ENCODE measurements at regions not wholly inside any gene's neighbourhood (a gene's known extent, or its start where the extent isn't known, plus 50 kb on each side); places are given as distances from the start of the nearest gene placed in this dataset.

DNA sequence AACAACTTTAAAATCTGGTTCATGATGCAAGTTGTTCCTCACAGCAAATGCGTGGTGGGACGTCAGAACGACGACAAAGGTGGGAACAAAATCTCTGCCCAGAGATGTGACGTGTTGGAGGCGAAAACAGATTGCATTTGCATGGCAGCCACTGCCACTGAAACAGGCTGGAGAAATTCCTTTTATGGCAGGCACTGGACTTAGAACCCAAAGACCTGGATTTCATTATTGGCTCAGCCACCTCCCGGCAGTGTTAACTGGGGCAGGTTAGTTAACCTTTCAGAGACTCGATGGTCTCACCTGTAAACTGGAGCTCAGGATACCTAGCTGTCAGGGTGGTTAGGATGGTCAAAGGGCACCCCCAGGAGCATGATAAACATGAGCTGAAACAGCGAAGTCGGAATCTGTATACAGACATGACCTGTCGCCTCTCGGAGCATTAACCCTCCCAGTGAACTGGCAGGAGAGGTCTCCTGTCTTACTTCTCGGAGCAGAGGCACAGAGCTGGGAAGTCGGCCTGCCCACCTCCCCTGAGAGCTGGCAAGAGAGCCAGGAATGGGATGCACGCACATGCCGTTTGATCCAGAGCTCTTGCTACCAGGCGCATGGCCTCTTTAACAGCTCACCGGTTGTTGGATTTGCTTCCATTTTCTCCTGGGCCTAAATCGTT lies 59.2 kb upstream of the TARBP1 start (continued):
- TF ChIP-seq JUN (CRISPR knock-in tag; IDR thresholded peaks at IDR 0.05): no peak
- no peak for TF ChIP-seq SMAD1 (CRISPR knock-in tag; IDR thresholded peaks at IDR 0.05; ENCODE audit: borderline replicate concordance, low read depth)
- no peak for TF ChIP-seq SP5 (CRISPR knock-in tag; IDR thresholded peaks at IDR 0.05; ENCODE audit: borderline replicate concordance, low read depth)
- 0 out of 2 replicates have a peak, but pooled peaks have one; percentile 44 for TF ChIP-seq ERF (CRISPR knock-in tag; IDR thresholded peaks at IDR 0.05)
- TF ChIP-seq, protein P1, sequence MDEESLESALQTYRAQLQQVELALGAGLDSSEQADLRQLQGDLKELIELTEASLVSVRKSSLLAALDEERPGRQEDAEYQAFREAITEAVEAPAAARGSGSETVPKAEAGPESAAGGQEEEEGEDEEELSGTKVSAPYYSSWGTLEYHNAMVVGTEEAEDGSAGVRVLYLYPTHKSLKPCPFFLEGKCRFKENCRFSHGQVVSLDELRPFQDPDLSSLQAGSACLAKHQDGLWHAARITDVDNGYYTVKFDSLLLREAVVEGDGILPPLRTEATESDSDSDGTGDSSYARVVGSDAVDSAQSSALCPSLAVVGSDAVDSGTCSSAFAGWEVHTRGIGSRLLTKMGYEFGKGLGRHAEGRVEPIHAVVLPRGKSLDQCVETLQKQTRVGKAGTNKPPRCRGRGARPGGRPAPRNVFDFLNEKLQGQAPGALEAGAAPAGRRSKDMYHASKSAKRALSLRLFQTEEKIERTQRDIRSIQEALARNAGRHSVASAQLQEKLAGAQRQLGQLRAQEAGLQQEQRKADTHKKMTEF (CRISPR knock-in tag; IDR thresholded peaks at IDR 0.05): 0 out of 2 replicates have a peak, but pooled peaks have one; percentile 35
- no peak for TF ChIP-seq SMC3 (IDR thresholded peaks at IDR 0.05; ENCODE audit: low read length)
- TF ChIP-seq ZNF317 (CRISPR knock-in tag; IDR thresholded peaks at IDR 0.05): no peak
- TF ChIP-seq FOXJ3 (CRISPR knock-in tag; IDR thresholded peaks at IDR 0.05; ENCODE audit: borderline replicate concordance): peak; percentile 37; the same call in 1 of the 2 replicates
- TF ChIP-seq, protein P2, sequence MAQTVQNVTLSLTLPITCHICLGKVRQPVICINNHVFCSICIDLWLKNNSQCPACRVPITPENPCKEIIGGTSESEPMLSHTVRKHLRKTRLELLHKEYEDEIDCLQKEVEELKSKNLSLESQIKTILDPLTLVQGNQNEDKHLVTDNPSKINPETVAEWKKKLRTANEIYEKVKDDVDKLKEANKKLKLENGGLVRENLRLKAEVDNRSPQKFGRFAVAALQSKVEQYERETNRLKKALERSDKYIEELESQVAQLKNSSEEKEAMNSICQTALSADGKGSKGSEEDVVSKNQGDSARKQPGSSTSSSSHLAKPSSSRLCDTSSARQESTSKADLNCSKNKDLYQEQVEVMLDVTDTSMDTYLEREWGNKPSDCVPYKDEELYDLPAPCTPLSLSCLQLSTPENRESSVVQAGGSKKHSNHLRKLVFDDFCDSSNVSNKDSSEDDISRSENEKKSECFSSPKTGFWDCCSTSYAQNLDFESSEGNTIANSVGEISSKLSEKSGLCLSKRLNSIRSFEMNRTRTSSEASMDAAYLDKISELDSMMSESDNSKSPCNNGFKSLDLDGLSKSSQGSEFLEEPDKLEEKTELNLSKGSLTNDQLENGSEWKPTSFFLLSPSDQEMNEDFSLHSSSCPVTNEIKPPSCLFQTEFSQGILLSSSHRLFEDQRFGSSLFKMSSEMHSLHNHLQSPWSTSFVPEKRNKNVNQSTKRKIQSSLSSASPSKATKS (CRISPR knock-in tag; IDR thresholded peaks at IDR 0.05): no peak
- no peak for TF ChIP-seq KLF11 (CRISPR knock-in tag; IDR thresholded peaks at IDR 0.05)
- no peak for TF ChIP-seq ZFP36L1 (CRISPR knock-in tag; IDR thresholded peaks at IDR 0.05)
- no peak for TF ChIP-seq FOXK2 (IDR thresholded peaks at IDR 0.05)
- TF ChIP-seq ZNF260 (CRISPR knock-in tag; IDR thresholded peaks at IDR 0.05; ENCODE audit: borderline replicate concordance, low read depth): no peak
- TF ChIP-seq, protein P3, sequence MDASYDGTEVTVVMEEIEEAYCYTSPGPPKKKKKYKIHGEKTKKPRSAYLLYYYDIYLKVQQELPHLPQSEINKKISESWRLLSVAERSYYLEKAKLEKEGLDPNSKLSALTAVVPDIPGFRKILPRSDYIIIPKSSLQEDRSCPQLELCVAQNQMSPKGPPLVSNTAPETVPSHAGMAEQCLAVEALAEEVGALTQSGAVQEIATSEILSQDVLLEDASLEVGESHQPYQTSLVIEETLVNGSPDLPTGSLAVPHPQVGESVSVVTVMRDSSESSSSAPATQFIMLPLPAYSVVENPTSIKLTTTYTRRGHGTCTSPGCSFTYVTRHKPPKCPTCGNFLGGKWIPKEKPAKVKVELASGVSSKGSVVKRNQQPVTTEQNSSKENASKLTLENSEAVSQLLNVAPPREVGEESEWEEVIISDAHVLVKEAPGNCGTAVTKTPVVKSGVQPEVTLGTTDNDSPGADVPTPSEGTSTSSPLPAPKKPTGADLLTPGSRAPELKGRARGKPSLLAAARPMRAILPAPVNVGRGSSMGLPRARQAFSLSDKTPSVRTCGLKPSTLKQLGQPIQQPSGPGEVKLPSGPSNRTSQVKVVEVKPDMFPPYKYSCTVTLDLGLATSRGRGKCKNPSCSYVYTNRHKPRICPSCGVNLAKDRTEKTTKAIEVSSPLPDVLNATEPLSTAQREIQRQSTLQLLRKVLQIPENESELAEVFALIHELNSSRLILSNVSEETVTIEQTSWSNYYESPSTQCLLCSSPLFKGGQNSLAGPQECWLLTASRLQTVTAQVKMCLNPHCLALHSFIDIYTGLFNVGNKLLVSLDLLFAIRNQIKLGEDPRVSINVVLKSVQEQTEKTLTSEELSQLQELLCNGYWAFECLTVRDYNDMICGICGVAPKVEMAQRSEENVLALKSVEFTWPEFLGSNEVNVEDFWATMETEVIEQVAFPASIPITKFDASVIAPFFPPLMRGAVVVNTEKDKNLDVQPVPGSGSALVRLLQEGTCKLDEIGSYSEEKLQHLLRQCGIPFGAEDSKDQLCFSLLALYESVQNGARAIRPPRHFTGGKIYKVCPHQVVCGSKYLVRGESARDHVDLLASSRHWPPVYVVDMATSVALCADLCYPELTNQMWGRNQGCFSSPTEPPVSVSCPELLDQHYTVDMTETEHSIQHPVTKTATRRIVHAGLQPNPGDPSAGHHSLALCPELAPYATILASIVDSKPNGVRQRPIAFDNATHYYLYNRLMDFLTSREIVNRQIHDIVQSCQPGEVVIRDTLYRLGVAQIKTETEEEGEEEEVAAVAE (CRISPR knock-in tag; IDR thresholded peaks at IDR 0.05; ENCODE audit: borderline replicate concordance): no peak
- 0 out of 2 replicates have a peak, but pooled peaks have one; percentile 23 for TF ChIP-seq ZNF792 (CRISPR knock-in tag; IDR thresholded peaks at IDR 0.05)
- no peak for TF ChIP-seq ZNF10 (CRISPR knock-in tag; IDR thresholded peaks at IDR 0.05; ENCODE audit: borderline replicate concordance, low read depth)
- no peak for TF ChIP-seq ZFP62 (CRISPR knock-in tag; IDR thresholded peaks at IDR 0.05)
- no peak for TF ChIP-seq JUND (CRISPR knock-in tag; IDR thresholded peaks at IDR 0.05)
- TF ChIP-seq, protein P4, sequence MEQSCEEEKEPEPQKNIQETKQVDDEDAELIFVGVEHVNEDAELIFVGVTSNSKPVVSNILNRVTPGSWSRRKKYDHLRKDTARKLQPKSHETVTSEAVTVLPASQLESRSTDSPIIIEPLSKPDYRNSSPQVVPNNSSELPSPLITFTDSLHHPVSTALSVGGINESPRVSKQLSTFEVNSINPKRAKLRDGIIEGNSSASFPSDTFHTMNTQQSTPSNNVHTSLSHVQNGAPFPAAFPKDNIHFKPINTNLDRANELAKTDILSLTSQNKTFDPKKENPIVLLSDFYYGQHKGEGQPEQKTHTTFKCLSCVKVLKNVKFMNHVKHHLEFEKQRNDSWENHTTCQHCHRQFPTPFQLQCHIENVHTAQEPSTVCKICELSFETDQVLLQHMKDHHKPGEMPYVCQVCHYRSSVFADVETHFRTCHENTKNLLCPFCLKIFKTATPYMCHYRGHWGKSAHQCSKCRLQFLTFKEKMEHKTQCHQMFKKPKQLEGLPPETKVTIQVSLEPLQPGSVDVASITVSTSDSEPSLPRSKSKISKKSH (CRISPR knock-in tag; IDR thresholded peaks at IDR 0.05; ENCODE audit: borderline replicate concordance): 0 out of 2 replicates have a peak, but pooled peaks have one; percentile 38
- TF ChIP-seq ADNP (CRISPR knock-in tag; IDR thresholded peaks at IDR 0.05): 0 out of 2 replicates have a peak, but pooled peaks have one; percentile 21
- no peak for TF ChIP-seq REPIN1 (CRISPR knock-in tag; IDR thresholded peaks at IDR 0.05; ENCODE audit: borderline replicate concordance, low read depth)
- no peak for TF ChIP-seq ZBTB20 (CRISPR knock-in tag; IDR thresholded peaks at IDR 0.05; ENCODE audit: borderline replicate concordance, low read depth)

Measured in HepG2 (cell line).